GM06990 (cell line): ENCODE measurements at regions not wholly inside any gene's neighbourhood (a gene's known extent, or its start where the extent isn't known, plus 50 kb on each side); places are given as distances from the start of the nearest gene placed in this dataset.
A peak's percentile ranks its signal among the peaks of the same experiment; 100 is the strongest.

ENCODE experiments used
- DNase-seq: peaks from one replicate; pipeline ENCODE4 v3.0.0-alpha.2; 2011; ENCODE audit not compliant: insufficient read length; ENCODE audit errors: extremely low read depth
- H3K27me3 ChIP-seq: replicated peaks from 2 replicates; pipeline ENCODE4 v1.6.0; 2011; ENCODE audit warnings: low read length; ENCODE audit not compliant: control insufficient read depth, insufficient read depth
- H3K36me3 ChIP-seq: 2 replicates; pipeline ENCODE4 v1.5.1; 2011; ENCODE audit warnings: low read length; ENCODE audit not compliant: control insufficient read depth, insufficient read depth
- H3K4me3 ChIP-seq: replicated peaks from 2 replicates; pipeline ENCODE4 v1.5.1; 2011; ENCODE audit warnings: low read depth, mild to moderate bottlenecking, control low read depth, low read length
- TF ChIP-seq, protein P1 (sequence below): IDR thresholded peaks from 2 replicates; pipeline ENCODE4 v1.5.1; 2011; ENCODE audit warnings: low read length, control low read depth, mild to moderate bottlenecking, inconsistent platforms; ENCODE audit not compliant: insufficient read depth, poor library complexity, severe bottlenecking

DNA sequence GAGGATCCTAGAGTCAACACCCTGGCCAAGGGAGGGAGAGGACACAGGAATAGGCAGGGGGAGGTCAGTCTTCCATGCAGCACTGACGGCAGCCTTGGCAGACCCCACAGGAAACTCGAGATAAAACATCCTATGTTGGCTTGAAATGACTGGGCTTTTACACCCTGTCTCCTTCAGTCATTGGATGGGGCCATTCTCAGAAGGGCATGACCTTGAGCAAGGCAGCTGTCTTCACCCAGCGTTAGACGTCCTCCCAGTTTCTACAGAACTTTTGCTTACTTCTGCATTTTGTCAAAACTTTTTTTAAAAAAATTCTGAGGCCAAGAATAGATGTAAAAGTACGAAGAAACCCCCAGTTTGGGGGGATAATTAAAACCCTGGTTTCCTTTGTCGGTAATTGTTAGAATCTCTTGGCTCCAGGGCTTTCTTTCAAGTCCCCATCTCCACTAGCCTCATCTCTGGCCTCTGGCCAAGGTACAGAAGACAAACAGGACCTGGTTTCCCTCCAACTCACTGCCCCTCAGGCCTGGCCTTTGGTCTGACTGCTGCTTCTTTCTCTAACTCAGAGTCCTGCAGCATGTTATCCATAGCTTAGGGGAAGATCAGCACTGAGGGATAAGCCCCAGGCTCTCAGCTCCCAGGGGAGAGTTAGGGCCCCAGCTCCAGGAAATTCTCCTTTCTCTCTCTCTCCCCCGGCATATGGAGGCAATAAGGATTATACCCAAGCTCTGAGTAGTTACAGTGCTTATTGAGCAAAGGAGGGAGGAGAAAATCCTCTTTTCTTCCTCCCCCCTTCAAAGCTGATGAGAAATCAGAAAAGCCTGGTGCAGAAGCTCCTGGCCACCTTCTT is 51.6 kb upstream of the KCND3 start:
- Histone ChIP-seq H3K27me3 (no peaks in the 10 kb centered on the region), H3K36me3 (no peaks in the 10 kb centered on the region), H3K4me3 (no peak overlapping the region)
- peak; percentile 53 for DNase-seq
- TF ChIP-seq, protein P1, sequence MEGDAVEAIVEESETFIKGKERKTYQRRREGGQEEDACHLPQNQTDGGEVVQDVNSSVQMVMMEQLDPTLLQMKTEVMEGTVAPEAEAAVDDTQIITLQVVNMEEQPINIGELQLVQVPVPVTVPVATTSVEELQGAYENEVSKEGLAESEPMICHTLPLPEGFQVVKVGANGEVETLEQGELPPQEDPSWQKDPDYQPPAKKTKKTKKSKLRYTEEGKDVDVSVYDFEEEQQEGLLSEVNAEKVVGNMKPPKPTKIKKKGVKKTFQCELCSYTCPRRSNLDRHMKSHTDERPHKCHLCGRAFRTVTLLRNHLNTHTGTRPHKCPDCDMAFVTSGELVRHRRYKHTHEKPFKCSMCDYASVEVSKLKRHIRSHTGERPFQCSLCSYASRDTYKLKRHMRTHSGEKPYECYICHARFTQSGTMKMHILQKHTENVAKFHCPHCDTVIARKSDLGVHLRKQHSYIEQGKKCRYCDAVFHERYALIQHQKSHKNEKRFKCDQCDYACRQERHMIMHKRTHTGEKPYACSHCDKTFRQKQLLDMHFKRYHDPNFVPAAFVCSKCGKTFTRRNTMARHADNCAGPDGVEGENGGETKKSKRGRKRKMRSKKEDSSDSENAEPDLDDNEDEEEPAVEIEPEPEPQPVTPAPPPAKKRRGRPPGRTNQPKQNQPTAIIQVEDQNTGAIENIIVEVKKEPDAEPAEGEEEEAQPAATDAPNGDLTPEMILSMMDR, result no peak

DNA sequence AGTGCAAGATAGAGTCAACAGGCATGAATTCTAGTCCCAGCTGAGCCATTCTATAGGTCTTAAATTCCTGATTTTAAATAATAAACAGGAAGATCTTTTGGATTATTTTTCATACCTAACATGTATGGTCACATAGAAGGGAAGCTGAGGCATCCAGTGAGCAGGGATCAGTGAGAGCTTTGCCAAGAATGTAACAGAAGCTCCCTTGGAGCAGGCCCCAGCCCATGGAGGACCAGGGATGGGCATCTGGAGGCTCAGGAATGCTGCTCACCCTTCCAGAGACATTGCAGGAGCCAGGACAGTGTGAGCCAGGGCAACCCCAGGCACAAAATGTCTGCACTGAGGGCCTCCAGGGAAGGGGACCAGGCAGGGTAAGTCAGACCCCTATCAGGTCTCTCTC is 54.4 kb upstream of the KCND3 start:
- TF ChIP-seq, protein P1, result no peak
- no peak overlapping the region for H3K4me3 ChIP-seq
- no peaks in the 10 kb centered on the region for H3K27me3 ChIP-seq
- H3K36me3 ChIP-seq, result no peaks in the 10 kb centered on the region
- no peak for DNase-seq

DNA sequence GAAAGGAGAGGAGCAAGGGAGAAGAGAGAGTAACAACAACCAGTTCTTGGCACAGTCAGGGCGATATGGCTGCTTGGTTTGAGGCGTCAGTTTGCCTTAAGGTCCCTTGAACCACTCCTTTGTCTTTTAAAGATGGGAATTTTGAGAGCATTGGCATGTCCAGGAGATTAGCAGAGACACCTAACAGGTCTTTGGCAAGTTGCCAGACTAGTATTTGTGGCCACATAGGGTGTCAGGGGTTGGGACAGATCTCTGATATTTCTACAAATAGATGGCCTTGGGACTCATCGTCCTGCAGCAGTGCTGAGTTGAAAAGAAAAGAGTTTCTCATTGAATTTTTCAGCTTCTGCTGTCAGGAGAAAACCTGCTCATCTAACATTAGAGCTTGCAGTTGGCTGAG is 55.3 kb upstream of the KCND3 start:
- Histone ChIP-seq H3K36me3 (no peaks in the 10 kb centered on the region), H3K27me3 (no peaks in the 10 kb centered on the region), H3K4me3 (no peak overlapping the region)
- TF ChIP-seq, protein P1, result no peak
- no peak for DNase-seq

DNA sequence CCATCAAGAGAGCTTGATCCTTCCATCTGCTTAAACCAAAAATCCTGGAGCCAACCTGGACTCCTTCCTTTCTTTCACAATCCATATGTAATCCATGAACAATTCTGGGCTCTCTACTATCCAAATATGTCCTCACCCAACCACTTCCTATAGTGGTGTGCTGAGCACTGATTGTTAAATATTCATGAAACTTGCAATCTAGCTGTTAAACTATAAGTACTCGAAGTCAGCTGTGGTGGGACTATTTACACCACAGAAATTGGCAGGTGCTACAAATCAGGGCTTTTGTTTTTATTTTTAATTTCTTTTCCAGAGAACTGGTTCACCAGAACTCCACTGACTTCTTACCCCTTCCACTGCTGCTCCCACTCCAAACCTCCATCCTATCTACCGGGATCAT is 57.2 kb upstream of the KCND3 start:
- H3K27me3 ChIP-seq, result no peaks in the 10 kb centered on the region
- DNase-seq, result no peak
- no peak overlapping the region for H3K4me3 ChIP-seq
- TF ChIP-seq, protein P1, result no peak
- no peaks in the 10 kb centered on the region for H3K36me3 ChIP-seq

DNA sequence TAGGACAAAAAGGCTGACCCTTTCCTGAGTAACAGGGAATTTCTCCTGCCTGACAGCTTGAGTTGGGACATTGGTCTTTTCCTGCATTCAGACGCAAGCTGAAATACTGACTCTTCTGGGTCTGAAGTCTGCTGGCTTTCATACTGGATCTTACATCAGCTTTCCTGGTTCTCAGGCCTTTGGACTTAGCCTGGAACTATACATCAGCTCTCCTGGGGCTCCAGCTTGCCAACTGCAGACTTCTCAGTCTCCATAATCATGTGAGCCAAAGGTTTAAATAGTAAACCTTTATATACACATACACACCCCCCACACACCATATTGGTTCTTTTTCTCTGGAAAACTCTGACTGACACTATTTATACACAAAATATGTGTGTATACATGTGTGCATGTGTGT is 59.0 kb upstream of the KCND3 start:
- Histone ChIP-seq H3K27me3 (no peaks in the 10 kb centered on the region), H3K36me3 (no peaks in the 10 kb centered on the region), H3K4me3 (no peak overlapping the region)
- TF ChIP-seq, protein P1, result no peak
- DNase-seq, result no peak
